PC-3 (cell line): ENCODE measurements at regions not wholly inside any gene's neighbourhood (a gene's known extent, or its start where the extent isn't known, plus 50 kb on each side); places are given as distances from the start of the nearest gene placed in this dataset.

Experiments used
- CTCF ChIP-seq: fragments of 300-600 bp; sonication (generic); conservative IDR thresholded peaks from 2 replicates; pipeline ENCODE4 v1.5.1; 2017; ENCODE audit warnings: antibody characterized with exemption, low read depth, mild to moderate bottlenecking, low read length
- EZH2 ChIP-seq: fragments of 300-600 bp; sonication (generic); IDR thresholded peaks from one replicate; pipeline ENCODE4 v1.6.1; 2017; ENCODE audit warnings: antibody characterized with exemption, mild to moderate bottlenecking, low read length; ENCODE audit not compliant: unreplicated experiment

GRCh38 chr3:13766128-13766527 lies 113.7 kb downstream of the WNT7A start:
- TF ChIP-seq CTCF (no peak), EZH2 (no peak)
